GM12864 (cell line): ENCODE measurements at regions not wholly inside any gene's neighbourhood (a gene's known extent, or its start where the extent isn't known, plus 50 kb on each side); places are given as distances from the start of the nearest gene placed in this dataset.

Experiments
- DNase-seq: peaks from one replicate; pipeline ENCODE4 v3.0.0-alpha.2; 2011; ENCODE audit warnings: low read depth
- H3K4me3 ChIP-seq: 2 replicates; pipeline ENCODE4 v1.5.1; 2011; ENCODE audit warnings: mild to moderate bottlenecking, low read depth, low read length, control low read depth
- TF ChIP-seq, protein P1 (sequence below): IDR thresholded peaks from 2 replicates; pipeline ENCODE4 v1.5.1; 2011; ENCODE audit warnings: low read depth, mild to moderate bottlenecking, moderate library complexity, low read length, control low read depth, inconsistent platforms; ENCODE audit errors: missing control alignments

DNA sequence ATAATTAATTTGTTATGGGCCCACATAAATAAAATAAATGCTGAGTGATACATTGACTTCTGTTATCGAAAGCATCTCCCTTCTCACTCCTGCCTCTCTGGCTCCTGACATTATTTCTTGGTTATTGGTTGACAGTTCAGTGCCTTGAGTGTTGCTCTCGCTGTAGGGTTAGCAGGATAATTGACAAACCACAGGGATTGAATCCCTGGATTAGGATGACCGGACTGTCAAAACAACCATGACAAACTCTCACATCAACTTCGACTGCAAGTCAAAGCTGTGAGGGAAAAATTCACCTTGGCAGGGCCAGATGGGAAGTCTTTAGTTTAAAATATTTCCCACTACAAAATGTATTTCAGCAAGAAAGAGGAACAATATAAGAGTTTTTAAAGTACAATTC lies 245.4 kb upstream of the TFAP2D start:
- TF ChIP-seq, protein P1, sequence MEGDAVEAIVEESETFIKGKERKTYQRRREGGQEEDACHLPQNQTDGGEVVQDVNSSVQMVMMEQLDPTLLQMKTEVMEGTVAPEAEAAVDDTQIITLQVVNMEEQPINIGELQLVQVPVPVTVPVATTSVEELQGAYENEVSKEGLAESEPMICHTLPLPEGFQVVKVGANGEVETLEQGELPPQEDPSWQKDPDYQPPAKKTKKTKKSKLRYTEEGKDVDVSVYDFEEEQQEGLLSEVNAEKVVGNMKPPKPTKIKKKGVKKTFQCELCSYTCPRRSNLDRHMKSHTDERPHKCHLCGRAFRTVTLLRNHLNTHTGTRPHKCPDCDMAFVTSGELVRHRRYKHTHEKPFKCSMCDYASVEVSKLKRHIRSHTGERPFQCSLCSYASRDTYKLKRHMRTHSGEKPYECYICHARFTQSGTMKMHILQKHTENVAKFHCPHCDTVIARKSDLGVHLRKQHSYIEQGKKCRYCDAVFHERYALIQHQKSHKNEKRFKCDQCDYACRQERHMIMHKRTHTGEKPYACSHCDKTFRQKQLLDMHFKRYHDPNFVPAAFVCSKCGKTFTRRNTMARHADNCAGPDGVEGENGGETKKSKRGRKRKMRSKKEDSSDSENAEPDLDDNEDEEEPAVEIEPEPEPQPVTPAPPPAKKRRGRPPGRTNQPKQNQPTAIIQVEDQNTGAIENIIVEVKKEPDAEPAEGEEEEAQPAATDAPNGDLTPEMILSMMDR: no peak
- H3K4me3 ChIP-seq: no peak overlapping the region
- no peak for DNase-seq

DNA sequence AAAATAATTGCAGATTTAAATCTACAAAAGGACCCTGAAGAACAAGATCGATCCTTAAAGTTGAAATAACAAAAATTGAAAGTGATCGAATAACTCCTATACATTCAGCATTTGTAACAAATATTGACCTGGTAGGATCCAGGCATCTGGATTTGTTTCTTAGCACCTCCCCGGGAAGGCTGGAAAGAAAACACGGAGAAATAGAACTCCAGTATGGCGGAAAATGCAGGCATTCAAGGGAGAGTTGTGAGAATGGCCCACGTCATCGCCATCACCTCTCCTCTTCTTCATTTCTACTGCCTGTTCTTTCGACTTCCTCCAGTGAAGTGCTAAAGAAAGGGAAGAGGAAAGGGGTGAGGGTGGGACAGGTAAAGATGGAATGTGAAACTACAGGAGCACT lies 242.3 kb upstream of the TFAP2D start:
- no peak for DNase-seq
- H3K4me3 ChIP-seq: no peak overlapping the region
- TF ChIP-seq, protein P1: no peak

DNA sequence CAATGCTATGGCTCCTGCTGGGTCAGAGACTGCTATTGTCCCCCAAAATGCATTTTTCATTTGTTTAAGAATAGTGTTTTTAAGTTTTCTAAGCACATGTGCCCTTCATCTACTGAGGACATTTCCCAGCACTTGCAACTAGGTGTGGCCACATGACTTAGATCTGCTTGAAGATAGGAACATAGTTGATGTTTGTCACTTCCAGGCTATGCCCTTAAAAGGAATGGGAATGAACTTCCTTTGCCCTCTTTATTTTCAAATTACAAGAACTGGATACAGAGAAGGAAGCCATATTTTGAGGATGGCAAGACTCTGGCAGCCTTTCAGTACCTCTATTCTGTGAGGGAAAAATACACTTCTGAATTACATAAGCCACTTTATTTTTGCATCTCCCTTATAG lies 203.0 kb upstream of the TFAP2D start:
- no peak overlapping the region for H3K4me3 ChIP-seq
- DNase-seq: no peak
- TF ChIP-seq, protein P1: no peak

DNA sequence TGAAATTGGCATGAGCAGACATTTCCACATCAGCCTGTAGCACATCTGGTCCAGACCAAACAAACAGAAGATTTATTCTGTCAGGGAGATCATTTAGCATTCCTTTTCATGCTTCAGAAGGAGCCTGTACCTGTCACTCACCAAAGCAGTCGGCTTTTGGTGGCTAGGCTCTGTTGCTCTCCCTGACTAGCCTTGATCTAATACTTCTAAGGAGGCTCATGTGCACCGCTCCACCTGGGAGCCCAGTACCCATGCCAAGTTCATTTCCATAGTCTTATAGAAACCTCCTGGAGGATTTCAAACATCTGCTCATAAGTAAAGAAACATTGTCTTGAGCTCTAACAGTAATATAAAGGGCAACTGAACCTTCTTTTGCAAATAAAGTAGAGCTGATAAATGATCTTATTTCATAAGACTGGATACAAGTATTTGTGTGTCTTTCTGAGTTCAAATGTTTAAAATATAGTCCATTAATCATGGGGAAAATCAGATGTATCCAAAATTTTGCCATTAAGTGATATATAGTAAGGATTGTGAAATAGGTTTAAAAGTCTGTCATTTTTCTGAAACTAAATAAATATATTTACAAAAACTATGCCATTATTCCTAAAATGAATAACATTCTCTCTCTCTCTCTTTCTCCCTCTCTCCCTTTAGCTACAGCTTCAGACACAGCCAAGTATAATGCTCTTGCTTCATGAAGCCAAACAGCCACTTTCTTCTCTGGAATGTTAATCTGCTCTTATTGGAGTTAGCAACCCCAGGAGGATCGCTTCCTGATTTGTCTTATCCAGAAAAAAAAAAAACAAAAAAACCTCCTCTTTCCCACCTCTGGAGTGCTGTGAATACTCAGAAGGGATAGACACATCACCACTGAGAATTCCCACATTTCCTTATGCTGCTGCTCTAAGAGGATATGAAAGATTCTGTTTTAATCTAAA lies 192.7 kb upstream of the TFAP2D start:
- DNase-seq: no peak
- TF ChIP-seq, protein P1: no peak

DNA sequence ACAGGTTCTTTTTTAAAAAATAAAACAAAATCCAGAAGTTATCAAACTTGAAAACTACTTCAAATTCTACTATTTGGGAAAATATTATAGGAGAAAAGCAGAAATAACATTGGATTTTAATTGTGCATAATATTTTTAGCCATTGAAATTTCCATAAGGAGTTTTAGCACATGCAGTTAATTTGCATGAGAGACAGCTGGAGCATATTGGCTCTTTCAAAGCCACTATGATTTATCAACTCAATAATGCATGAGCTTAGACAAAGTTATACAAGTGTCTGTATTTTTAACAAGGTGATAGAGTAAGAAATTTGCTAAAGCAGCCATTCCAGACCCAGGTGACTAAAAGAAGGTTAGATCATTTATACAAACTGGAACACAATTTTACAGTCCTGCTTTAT lies 189.0 kb upstream of the TFAP2D start:
- H3K4me3 ChIP-seq: no peak overlapping the region
- TF ChIP-seq, protein P1: no peak
- no peak for DNase-seq

More for the DNA sequence above, 192.7 kb upstream of the TFAP2D start:
- H3K4me3 ChIP-seq: no peak overlapping the region

- TF ChIP-seq, protein P1: no peak
- DNase-seq: no peak
- no peak overlapping the region for H3K4me3 ChIP-seq
Observed at GRCh38 chr6:50527985-50528384, 185.3 kb upstream of the TFAP2D start.

DNA sequence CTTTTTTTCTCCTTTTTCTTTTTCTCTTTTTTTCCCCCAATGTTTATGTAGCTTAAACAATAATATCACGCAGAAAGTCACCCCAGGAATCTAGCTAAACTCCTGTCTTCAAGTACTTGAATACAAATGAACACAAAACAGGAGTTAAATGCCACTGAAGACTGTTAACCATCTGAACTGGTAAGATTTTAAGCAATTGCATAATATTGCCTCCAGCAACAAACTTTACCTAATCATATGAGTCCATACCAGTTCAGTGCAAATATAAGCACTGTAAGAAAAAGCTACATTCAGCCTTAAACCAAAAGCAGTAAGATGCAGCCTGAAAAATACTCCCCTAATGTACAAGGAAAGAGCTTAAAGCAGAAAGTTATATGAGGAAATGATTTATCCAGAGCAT lies 173.9 kb upstream of the TFAP2D start:
- TF ChIP-seq, protein P1: no peak
- DNase-seq: no peak
- no peak overlapping the region for H3K4me3 ChIP-seq
